NCI-H69 (cell line): ENCODE measurements at regions not wholly inside any gene's neighbourhood (a gene's known extent, or its start where the extent isn't known, plus 50 kb on each side); places are given as distances from the start of the nearest gene placed in this dataset.
A peak's percentile ranks its signal among the peaks of the same experiment; 100 is the strongest.

Source experiments
- DNase-seq: peaks from one replicate; lab custom pipeline; 2025; lab: John Stamatoyannopoulos, UW

GRCh38 chr5:2129568-2130272 is 247.0 kb upstream of the IRX4 start:
- DNase-seq = no peak

- no peak for DNase-seq
Observed at GRCh38 chr5:2128686-2129355, 246.1 kb upstream of the IRX4 start.

- DNase-seq = no peak
Observed at GRCh38 chr5:2126512-2126911, 243.8 kb upstream of the IRX4 start.

- DNase-seq = no peak
Observed at GRCh38 chr5:2125901-2126265, 243.2 kb upstream of the IRX4 start.

GRCh38 chr5:2125171-2125900 is 242.6 kb upstream of the IRX4 start:
- no peak for DNase-seq

GRCh38 chr5:2124434-2125170 is 241.9 kb upstream of the IRX4 start:
- DNase-seq = no peak

GRCh38 chr5:2123874-2124273 is 241.1 kb upstream of the IRX4 start:
- DNase-seq = no peak

GRCh38 chr5:2120361-2120760 is 237.6 kb upstream of the IRX4 start:
- DNase-seq = no peak

- DNase-seq = no peak
Observed at GRCh38 chr5:2119573-2119972, 236.8 kb upstream of the IRX4 start.

GRCh38 chr5:2113348-2114131 is 230.8 kb upstream of the IRX4 start:
- no peak for DNase-seq

GRCh38 chr5:2112173-2113025 is 229.7 kb upstream of the IRX4 start:
- peak; percentile 23 for DNase-seq

- no peak for DNase-seq
Observed at GRCh38 chr5:2111569-2112105, 228.9 kb upstream of the IRX4 start.

- DNase-seq = no peak
Observed at GRCh38 chr5:2110934-2111462, 228.3 kb upstream of the IRX4 start.

GRCh38 chr5:2110137-2110933 is 227.6 kb upstream of the IRX4 start:
- DNase-seq = no peak

GRCh38 chr5:2109566-2109965 is 226.8 kb upstream of the IRX4 start:
- no peak for DNase-seq

GRCh38 chr5:2106721-2107120 is 224.0 kb upstream of the IRX4 start:
- no peak for DNase-seq

GRCh38 chr5:2105141-2105540 is 222.4 kb upstream of the IRX4 start:
- DNase-seq = no peak

- DNase-seq = no peak
Observed at GRCh38 chr5:2103940-2104339, 221.2 kb upstream of the IRX4 start.
